Stimulated activated CD4-positive, alpha-beta T cell treated with anti-CD3 and anti-CD28 coated beads, Interleukin-4, amount 100 ng/mL, for 24 hours (primary cell): ENCODE measurements at regions not wholly inside any gene's neighbourhood (a gene's known extent, or its start where the extent isn't known, plus 50 kb on each side); places are given as distances from the start of the nearest gene placed in this dataset.
"Not testable (repeated sequence)": the region's sequence is repeated elsewhere in the genome, so short reads cannot be mapped to it uniquely, and the experiment has no call there.

Experiments
- DNase-seq: peaks from one replicate; pipeline ENCODE4 v3.0.0-alpha.2; 2020

- no peak for DNase-seq
These were observed 973.1 kb downstream of the SLC16A7 start for GRCh38 chr12:60568914-60569313.

- no peak for DNase-seq
These were observed 981.8 kb downstream of the SLC16A7 start for GRCh38 chr12:60577607-60578006.

DNA sequence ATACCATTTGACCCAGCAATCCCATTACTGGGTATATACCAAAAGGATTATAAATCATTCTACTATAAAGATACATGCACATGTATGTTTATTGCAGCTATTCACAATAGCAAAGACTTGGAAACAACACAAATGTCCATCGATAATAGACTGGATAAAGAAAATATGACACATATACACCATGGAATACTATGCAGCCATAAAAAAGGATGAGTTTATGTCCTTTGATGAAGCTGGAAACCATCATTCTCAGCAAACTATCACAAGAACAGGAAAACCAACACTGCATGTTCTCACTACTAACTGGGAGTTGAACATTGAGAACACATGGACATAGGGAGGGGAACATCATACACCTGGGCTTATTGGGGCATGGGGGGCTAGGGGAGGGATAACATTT lies 991.8 kb downstream of the SLC16A7 start:
- not testable (repeated sequence) for DNase-seq

DNA sequence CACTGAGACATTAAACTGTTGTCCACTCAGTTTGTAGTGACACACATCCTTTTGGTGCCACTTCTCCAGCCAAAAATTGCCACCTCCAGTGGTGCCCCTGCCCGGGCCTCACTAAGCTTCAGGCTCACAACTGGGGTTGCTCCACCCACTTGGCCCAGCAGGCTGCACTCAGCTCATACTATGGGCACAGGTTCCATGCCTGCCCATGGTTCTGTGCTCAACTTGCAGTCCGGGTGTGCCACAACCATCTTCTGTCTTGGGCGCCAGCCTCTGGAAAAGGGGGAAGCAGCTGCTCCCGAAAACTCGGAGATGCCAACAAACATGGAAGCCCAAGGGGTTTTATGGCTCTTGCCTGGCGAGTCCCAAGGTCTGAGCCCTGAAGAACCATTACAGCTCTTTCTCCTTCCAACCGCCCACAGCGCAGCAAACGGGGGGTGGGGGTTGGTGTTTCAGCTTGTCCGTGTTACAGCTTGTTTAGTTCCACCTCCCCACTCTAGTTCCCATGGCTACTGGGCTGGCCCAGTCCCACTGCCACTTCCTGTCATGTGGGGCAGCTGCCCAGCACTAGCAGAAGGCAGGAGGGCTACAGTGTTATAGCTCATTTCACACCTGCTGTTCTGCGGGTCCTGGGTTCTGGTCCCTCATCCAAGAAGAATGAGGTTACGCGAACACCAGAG lies 998.3 kb downstream of the SLC16A7 start:
- DNase-seq: no peak

GRCh38 chr12:60602601-60603000 lies 1006.8 kb downstream of the SLC16A7 start:
- DNase-seq: no peak

DNA sequence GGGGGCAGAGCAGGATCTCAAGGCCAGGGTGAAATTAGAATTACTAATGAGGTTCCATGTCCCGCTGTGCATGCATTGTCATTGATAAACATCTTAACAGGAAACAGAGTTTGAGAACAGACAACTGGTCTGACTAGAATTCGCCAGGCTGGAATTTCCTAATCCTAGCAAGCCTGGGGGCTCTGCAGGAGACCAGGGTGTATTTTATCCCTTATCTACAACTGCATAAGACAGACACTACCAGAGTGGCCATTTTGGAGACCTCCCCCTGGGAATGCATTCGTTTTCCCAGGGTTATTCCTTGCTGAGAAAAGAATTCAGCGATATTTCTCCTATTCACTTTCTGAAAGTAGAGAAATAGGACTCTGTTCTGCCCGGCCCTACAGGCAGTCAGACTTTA lies 1007.6 kb downstream of the SLC16A7 start:
- not testable (repeated sequence) for DNase-seq

- DNase-seq: no peak
These were observed 1020.6 kb downstream of the SLC16A7 start for GRCh38 chr12:60616400-60616799.

GRCh38 chr12:60630796-60631195 lies 1035.0 kb downstream of the SLC16A7 start:
- no peak for DNase-seq

GRCh38 chr12:60644076-60644475 lies 1048.2 kb downstream of the SLC16A7 start:
- no peak for DNase-seq

DNA sequence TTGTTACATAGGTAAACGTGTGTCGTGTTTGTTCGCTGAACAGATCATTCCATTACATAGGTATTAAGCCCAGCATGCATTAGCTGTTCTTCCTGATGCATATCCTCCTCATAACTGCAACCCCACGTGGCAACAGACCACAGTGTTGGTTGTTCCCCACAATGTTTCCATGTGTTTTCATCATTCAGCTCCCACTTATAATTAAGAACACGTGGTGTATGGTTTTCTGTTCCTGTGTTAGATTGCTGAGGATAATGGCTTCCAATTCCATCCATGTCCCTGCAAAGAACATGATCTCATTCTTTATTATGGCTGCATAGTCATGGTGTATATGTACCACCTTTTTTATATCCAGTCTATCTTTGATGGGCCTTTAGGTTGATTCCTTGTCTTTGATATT lies 1071.1 kb downstream of the SLC16A7 start:
- DNase-seq: no peak

DNA sequence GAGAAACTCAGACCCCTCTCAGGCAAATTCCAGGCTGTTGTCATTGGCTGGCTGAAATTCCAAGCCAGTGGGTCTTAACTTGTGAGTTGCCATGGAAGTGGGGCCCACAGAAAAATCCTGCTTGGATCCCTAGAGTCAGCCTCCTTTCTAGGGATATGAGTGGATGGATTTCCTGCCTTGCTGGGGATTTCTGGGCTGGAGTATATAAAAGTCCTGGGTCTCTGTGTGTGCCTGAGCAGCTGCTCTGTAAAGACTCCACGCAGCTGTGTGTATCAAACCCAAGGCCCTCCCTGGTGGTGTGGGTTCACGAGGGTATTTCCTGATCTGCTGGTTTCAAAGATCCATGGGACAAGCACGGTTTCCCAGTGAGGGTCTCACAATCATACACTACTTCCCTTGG lies 1077.1 kb downstream of the SLC16A7 start:
- DNase-seq: no peak

- no peak for DNase-seq
These were observed 1089.3 kb downstream of the SLC16A7 start for GRCh38 chr12:60684988-60685655.

- DNase-seq: no peak
These were observed 1093.3 kb downstream of the SLC16A7 start for GRCh38 chr12:60689137-60689536.

DNA sequence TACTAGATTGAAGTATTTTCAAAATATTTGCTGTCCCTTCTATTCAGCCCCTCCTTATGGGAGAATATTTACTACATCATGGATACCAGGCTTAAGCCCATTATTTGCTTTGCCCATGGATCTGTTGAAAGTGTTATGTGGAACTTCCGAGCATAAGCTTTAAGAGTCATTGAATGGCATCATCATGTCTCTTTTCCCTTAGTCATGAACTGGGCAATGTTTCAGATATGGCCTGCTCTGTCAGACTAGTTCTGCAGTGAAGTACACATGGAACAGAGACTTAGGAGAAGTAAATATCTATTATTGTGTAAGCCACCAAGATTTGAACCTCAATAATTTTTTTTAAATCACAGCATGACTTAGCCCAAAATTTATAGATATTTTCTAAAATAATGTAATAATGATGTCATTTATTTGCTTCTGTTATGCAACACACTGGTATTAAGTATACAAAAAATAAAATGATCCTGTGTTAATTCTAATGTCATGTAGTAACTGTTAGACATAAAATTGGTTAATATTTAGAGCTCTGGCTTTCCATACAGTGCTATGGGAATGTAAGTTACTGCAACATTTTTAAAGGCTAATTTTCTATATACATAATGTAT lies 1097.3 kb downstream of the SLC16A7 start:
- DNase-seq: no peak

DNA sequence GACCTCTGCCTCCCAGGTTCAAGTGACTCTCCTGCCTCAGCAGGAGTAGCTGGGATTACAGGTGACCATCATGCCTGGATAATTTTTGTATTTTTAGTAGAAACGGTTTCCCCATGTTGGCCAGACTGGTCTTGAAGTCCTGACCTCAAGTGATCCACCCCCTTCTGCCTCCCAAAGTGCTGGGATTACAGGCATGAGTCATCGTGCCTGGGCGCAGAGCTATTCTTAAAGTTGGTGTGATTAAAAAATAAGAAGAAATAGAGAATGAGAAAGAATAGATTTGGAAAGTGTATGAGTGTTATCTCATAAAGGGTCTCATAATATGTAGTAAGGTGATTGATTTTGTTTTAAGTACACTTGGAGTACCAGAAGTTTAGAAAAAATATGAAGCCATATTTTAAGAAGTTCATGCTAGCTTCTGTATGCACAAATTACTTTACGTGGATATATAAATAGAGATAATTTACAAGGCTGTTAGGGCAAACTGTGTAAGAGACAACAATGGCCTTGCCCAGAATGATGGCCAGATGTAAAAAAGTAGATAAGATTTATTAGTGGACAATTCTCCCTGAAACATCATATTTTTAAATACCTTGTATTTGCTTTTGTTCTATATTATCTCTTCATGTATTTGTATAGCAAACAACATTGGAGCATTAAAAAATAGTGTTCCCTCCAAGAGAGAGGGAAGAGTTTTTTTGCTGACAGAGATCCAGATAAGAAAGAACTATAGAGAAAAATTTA lies 1108.5 kb downstream of the SLC16A7 start:
- DNase-seq: no peak

DNA sequence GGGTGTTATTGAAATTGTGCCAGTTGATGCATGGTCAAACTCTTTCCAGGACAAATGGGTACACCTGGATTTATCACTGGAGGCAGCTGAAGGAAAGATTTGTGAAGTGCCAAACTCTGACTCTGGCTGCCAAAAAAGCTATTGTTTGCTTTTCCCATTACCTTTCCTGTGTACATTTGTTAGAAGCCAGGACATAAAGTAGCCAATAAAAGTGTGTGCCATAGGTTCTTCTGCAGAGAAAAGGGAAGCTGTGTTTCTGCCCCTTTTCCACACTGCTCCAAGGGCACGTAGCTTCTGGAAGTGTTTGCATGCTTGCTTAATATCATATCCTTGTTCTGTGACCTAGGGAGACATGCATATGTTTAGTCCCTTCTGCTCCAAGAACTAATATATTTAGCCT lies 1114.4 kb downstream of the SLC16A7 start:
- DNase-seq: no peak

GRCh38 chr12:60714141-60714900 lies 1118.5 kb downstream of the SLC16A7 start:
- DNase-seq: no peak

DNA sequence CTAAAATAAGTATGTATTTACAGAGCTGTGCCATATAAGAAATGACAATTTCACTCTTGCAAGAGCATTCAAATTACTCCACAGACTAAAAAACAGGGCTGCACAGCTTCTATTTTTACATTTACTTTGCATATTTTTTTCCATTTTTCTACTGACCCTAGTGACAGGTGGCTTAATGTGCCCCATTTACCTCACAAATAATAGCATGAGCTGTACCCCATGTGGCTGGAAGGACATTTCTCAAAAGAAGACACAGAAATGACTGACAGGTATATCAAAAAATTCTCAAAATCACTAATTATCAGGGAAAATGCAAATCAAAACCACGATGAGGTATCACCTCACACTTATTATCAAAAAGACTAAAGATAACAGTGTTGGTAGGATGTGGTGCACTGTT lies 1128.6 kb downstream of the SLC16A7 start:
- DNase-seq: no peak

DNA sequence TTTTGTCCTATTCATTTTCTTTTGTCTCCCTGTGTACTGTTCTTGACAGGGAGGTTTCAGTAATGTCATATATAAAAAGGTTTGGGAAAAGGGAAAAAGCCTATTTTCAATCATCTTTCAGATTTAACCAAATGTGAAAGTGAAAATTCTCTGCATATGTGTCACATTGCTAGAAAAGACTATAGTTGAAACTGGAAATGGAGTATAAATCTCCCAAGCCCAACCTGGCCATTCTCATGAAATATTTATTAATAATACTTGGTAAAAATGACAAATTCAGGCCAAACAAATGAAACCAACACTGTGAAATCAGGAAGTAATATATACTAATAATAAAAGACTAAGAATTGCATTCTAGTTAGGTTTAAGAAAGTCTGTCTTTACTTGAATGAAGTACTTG lies 1129.2 kb downstream of the SLC16A7 start:
- no peak for DNase-seq

GRCh38 chr12:60752589-60752988 lies 1156.8 kb downstream of the SLC16A7 start:
- DNase-seq: no peak

- no peak for DNase-seq
These were observed 1162.4 kb downstream of the SLC16A7 start for GRCh38 chr12:60758224-60758623.

- no peak for DNase-seq
These were observed 1165.1 kb downstream of the SLC16A7 start for GRCh38 chr12:60760965-60761364.

- DNase-seq: not testable (repeated sequence)
These were observed 1205.3 kb downstream of the SLC16A7 start for GRCh38 chr12:60801166-60801565.
